ENCODE measurements at regions not wholly inside any gene's neighbourhood (a gene's known extent, or its start where the extent isn't known, plus 50 kb on each side); places are given as distances from the start of the nearest gene placed in this dataset.

DNA sequence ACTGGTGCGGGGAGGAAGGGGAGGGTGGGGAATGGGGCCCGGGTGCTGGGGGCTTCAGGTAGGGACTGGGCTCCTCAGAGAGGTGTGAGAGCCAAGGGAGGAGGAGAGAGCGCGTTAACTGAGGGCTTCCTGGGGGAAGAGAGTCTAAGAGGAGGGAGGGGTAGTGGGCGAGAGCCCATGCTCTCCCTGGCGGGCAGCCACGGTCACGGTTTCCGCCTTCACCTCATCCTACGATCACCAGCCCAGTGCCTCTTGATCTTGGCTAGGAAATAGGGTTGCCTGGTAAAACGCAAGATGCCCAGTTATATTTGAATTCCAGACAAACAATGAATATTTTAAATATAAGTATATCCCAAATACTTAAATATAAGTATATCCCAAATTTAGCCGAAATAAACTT lies 60.8 kb upstream of the GRPEL1 start:
- TF ChIP-seq, protein P1, sequence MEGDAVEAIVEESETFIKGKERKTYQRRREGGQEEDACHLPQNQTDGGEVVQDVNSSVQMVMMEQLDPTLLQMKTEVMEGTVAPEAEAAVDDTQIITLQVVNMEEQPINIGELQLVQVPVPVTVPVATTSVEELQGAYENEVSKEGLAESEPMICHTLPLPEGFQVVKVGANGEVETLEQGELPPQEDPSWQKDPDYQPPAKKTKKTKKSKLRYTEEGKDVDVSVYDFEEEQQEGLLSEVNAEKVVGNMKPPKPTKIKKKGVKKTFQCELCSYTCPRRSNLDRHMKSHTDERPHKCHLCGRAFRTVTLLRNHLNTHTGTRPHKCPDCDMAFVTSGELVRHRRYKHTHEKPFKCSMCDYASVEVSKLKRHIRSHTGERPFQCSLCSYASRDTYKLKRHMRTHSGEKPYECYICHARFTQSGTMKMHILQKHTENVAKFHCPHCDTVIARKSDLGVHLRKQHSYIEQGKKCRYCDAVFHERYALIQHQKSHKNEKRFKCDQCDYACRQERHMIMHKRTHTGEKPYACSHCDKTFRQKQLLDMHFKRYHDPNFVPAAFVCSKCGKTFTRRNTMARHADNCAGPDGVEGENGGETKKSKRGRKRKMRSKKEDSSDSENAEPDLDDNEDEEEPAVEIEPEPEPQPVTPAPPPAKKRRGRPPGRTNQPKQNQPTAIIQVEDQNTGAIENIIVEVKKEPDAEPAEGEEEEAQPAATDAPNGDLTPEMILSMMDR (IDR thresholded peaks at IDR 0.05), result no peak
- TF ChIP-seq POLR2AphosphoS5 (IDR thresholded peaks at IDR 0.05), result no peak
- TF ChIP-seq POLR2A (IDR thresholded peaks at IDR 0.05), result no peak

Data from prostate gland (tissue), 2 donors.